ENCODE measurements at regions not wholly inside any gene's neighbourhood (a gene's known extent, or its start where the extent isn't known, plus 50 kb on each side); places are given as distances from the start of the nearest gene placed in this dataset.
"Not testable (repeated sequence)": the region's sequence is repeated elsewhere in the genome, so short reads cannot be mapped to it uniquely, and the experiment has no call there.

GRCh38 chr21:17368748-17369363 is 144.0 kb upstream of the CXADR start:
- DNase-seq (ENCODE audit: low read depth in 1 of 2, low spot score in 1 of 2): no peak

GRCh38 chr21:17370263-17370662 is 142.6 kb upstream of the CXADR start:
- no peak for DNase-seq (ENCODE audit: low read depth in 1 of 2, low spot score in 1 of 2)

GRCh38 chr21:17370916-17371315 is 141.9 kb upstream of the CXADR start:
- DNase-seq (ENCODE audit: low read depth in 1 of 2, low spot score in 1 of 2): no peak

GRCh38 chr21:17371450-17371849 is 141.4 kb upstream of the CXADR start:
- DNase-seq (ENCODE audit: low read depth in 1 of 2, low spot score in 1 of 2): no peak

GRCh38 chr21:17372200-17372599 is 140.6 kb upstream of the CXADR start:
- DNase-seq (ENCODE audit: low read depth in 1 of 2, low spot score in 1 of 2): no peak

- DNase-seq (ENCODE audit: low read depth in 1 of 2, low spot score in 1 of 2): no peak
These were observed 126.3 kb upstream of the CXADR start for GRCh38 chr21:17386498-17386897.

GRCh38 chr21:17387030-17387617 is 125.7 kb upstream of the CXADR start:
- DNase-seq (ENCODE audit: low read depth in 1 of 2, low spot score in 1 of 2): peak in 1 of 2 donors; percentile 37

GRCh38 chr21:17388226-17388625 is 124.6 kb upstream of the CXADR start:
- DNase-seq (ENCODE audit: low read depth in 1 of 2, low spot score in 1 of 2): no peak

- no peak for DNase-seq (ENCODE audit: low read depth in 1 of 2, low spot score in 1 of 2)
These were observed 123.5 kb upstream of the CXADR start for GRCh38 chr21:17389311-17389710.

GRCh38 chr21:17390569-17390968 is 122.3 kb upstream of the CXADR start:
- DNase-seq (ENCODE audit: low read depth in 1 of 2, low spot score in 1 of 2): no peak

GRCh38 chr21:17391811-17392340 is 121.0 kb upstream of the CXADR start:
- no peak for DNase-seq (ENCODE audit: low read depth in 1 of 2, low spot score in 1 of 2)

- no peak for DNase-seq (ENCODE audit: low read depth in 1 of 2, low spot score in 1 of 2)
These were observed 119.4 kb upstream of the CXADR start for GRCh38 chr21:17393413-17393812.

GRCh38 chr21:17396948-17397347 is 115.9 kb upstream of the CXADR start:
- no peak for DNase-seq (ENCODE audit: low read depth in 1 of 2, low spot score in 1 of 2)

- DNase-seq (ENCODE audit: low read depth in 1 of 2, low spot score in 1 of 2): no peak
These were observed 115.1 kb upstream of the CXADR start for GRCh38 chr21:17397703-17398102.

GRCh38 chr21:17398954-17399353 is 113.9 kb upstream of the CXADR start:
- DNase-seq (ENCODE audit: low read depth in 1 of 2, low spot score in 1 of 2): not testable (repeated sequence)

GRCh38 chr21:17402937-17403336 is 109.9 kb upstream of the CXADR start:
- DNase-seq (ENCODE audit: low read depth in 1 of 2, low spot score in 1 of 2): no peak

- no peak for DNase-seq (ENCODE audit: low read depth in 1 of 2, low spot score in 1 of 2)
These were observed 106.6 kb upstream of the CXADR start for GRCh38 chr21:17406202-17406601.

GRCh38 chr21:17414766-17415165 is 98.1 kb upstream of the CXADR start:
- no peak for DNase-seq (ENCODE audit: low read depth in 1 of 2, low spot score in 1 of 2)

GRCh38 chr21:17416139-17416538 is 96.7 kb upstream of the CXADR start:
- no peak for DNase-seq (ENCODE audit: low read depth in 1 of 2, low spot score in 1 of 2)

GRCh38 chr21:17422931-17423330 is 89.9 kb upstream of the CXADR start:
- no peak for DNase-seq (ENCODE audit: low read depth in 1 of 2, low spot score in 1 of 2)

- no peak for DNase-seq (ENCODE audit: low read depth in 1 of 2, low spot score in 1 of 2)
These were observed 85.7 kb upstream of the CXADR start for GRCh38 chr21:17427157-17427556.

- DNase-seq (ENCODE audit: low read depth in 1 of 2, low spot score in 1 of 2): no peak
These were observed 84.9 kb upstream of the CXADR start for GRCh38 chr21:17427831-17428483.
